NOMO-1 treated with DMSO at 0.1 percent for 48 hours (cell line): ENCODE measurements at regions not wholly inside any gene's neighbourhood (a gene's known extent, or its start where the extent isn't known, plus 50 kb on each side); places are given as distances from the start of the nearest gene placed in this dataset.
"Not testable (repeated sequence)": the region's sequence is repeated elsewhere in the genome, so short reads cannot be mapped to it uniquely, and the experiment has no call there.

ENCODE experiments used
- DNase-seq: peaks from one replicate; lab custom pipeline; 2025; ENCODE audit not compliant: unreplicated experiment; lab: John Stamatoyannopoulos, UW

- not testable (repeated sequence) for DNase-seq
Measured at GRCh38 chr6:158886346-158886977, 67.3 kb upstream of the EZR start.

GRCh38 chr6:158881884-158882283 lies 62.7 kb upstream of the EZR start:
- DNase-seq: not testable (repeated sequence)

- DNase-seq: not testable (repeated sequence)
Measured at GRCh38 chr6:158881276-158881675, 62.1 kb upstream of the EZR start.

DNA sequence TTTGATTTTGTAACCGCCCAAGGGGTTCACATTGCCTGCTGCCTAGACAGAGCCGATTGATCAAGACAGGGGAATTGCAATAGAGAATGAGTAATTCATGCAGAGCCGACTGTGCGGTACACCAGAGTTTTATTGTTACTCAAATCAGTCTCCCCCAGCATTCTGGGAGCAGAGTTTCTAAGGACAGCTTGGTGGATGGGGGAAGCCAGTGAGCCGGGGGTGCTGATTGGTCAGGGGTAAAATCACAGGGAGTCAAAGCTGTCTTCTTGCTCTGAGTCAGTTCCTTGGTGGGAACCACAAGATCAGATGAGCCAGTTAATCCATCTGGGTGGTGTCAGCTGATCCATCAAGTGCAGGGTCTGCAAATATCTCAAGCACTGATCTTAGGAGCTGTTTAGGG lies 60.0 kb upstream of the EZR start:
- DNase-seq: no peak

DNA sequence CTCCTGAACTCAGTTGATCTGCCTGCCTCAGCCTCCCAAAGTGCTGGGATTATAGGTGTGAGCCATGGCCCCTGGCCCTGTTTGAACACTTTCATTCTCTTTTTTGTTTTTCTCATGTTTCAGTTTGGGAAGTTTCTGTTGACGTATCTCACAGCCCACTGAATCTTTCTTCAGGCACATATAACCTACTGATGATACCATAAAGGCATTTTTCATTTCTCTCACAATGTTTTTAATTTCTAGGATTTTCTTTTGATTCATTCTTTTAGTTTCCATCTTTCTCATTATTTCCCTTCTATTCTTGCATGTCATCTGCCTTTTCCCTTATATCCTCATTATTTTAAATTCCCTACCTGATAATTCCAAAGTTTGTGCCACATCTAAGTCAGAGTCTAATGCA lies 58.5 kb upstream of the EZR start:
- DNase-seq: no peak

GRCh38 chr6:158876886-158877285 lies 57.7 kb upstream of the EZR start:
- no peak for DNase-seq

- DNase-seq: no peak
Measured at GRCh38 chr6:158870649-158870957, 51.4 kb upstream of the EZR start.

DNA sequence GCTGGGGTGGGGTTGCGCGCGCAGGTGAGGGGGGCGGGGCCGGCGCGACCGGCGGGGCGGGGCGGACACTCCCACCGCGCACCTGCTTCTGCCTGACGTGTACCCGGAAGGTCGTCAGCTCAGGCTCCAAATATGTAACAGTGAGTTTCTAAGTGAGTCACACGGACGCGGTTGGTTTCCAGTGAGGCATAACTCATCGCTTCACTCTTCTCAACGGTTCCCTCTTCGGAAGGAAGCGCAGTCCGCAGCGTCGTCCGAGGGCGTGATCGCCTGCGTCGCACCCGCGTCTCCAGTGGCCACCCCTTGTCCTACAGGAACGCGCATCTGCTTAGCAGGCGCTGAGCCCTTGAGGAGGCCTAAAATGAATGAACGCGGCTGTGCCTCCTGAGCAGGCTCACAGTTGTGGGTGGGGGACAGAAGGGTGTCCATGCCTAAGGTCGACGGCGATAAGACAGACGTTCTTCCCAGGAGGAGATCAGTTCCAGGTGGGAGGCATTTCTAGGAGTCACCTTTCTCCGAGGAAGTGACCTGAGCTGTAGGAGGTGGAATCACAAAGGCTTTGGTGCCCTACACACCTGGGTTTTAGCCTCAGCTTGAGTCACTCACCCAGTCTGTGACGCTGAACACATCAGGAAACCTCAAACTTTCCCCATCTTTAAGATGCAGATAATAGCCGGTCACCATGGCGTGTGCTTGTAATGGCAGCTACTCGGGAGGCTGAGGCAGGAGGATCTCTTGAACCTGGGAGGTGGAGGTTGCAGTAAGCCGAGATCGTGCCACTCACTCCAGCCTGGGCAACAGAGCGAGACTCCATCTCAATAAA lies 50.9 kb upstream of the EZR start:
- DNase-seq: peak; percentile 96

- peak; percentile 95 for DNase-seq
Measured at GRCh38 chr6:158868890-158869825, 50.0 kb upstream of the EZR start.
